ENCODE measurements at regions not wholly inside any gene's neighbourhood (a gene's known extent, or its start where the extent isn't known, plus 50 kb on each side); places are given as distances from the start of the nearest gene placed in this dataset.
"Not testable (repeated sequence)": the region's sequence is repeated elsewhere in the genome, so short reads cannot be mapped to it uniquely, and the experiment has no call there.

DNA sequence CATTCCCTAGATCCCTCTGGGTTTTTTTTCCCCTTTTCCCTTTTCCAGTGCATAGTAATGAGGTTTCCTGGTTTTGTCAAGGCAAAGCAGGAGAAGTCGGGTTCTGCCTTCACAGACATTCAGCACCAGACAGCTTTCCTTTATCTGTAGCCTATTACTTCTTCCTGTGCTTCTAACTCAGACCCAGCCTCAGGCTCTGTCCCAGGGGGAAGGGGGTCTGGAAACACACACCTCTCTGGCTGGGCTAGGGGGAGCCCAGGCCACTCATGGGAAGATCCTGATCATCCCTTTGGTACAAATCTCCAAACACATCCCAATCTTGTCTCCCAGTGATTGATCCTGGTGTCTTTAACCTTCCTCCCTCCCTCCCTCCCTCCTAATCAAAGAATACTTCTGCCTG is 656.4 kb downstream of the LMO4 start:
- no peaks in the 10 kb centered on the region for H3K9me3 Mint-ChIP-seq (ENCODE audit: low read depth)
- ChIA-PET CTCF (no interaction called here), POLR2A (no interaction called here)
- no peak overlapping the region for H3K27ac Mint-ChIP-seq
- H3K36me3 Mint-ChIP-seq (ENCODE audit: low read depth) = no peaks in the 10 kb centered on the region
- no peaks in the 10 kb centered on the region for H3K4me1 Mint-ChIP-seq
- ATAC-seq (no peak), DNase-seq (no peak)
- H3K27me3 Mint-ChIP-seq = no peaks in the 10 kb centered on the region
- intact Hi-C loops (cut with DNase I, micrococcal nuclease) = no loop called here
- H3K4me3 Mint-ChIP-seq = no peak overlapping the region

- H3K27me3 Mint-ChIP-seq = no peaks in the 10 kb centered on the region
- no peaks in the 10 kb centered on the region for H3K9me3 Mint-ChIP-seq (ENCODE audit: low read depth)
- no peaks in the 10 kb centered on the region for H3K4me1 Mint-ChIP-seq
- no peak overlapping the region for H3K4me3 Mint-ChIP-seq
- DNase-seq (no peak), ATAC-seq (no peak)
- intact Hi-C loops (cut with DNase I, micrococcal nuclease) = no loop called here
- ChIA-PET POLR2A (no interaction called here), CTCF (no interaction called here)
- H3K27ac Mint-ChIP-seq = no peak overlapping the region
- H3K36me3 Mint-ChIP-seq (ENCODE audit: low read depth) = no peaks in the 10 kb centered on the region
Measured at GRCh38 chr1:87986130-87986866, 657.6 kb downstream of the LMO4 start.

- intact Hi-C loops (cut with DNase I, micrococcal nuclease) = no loop called here
- ChIA-PET CTCF (interaction anchor here (0.8 to 1.1 kb wide), 4 partner anchors 22 to 696 kb away, joined by 3 to 4 read pairs (median 4); no protein-coding TSS in a partner anchor), POLR2A (no interaction called here)
- H3K4me3 Mint-ChIP-seq = no peak overlapping the region
- H3K9me3 Mint-ChIP-seq (ENCODE audit: low read depth) = no peaks in the 10 kb centered on the region
- H3K36me3 Mint-ChIP-seq (ENCODE audit: low read depth) = no peaks in the 10 kb centered on the region
- no peak overlapping the region for H3K27ac Mint-ChIP-seq
- DNase-seq (no peak), ATAC-seq (no peak)
- H3K27me3 Mint-ChIP-seq = no peaks in the 10 kb centered on the region
- no peaks in the 10 kb centered on the region for H3K4me1 Mint-ChIP-seq
Measured at GRCh38 chr1:87989346-87989745, 660.7 kb downstream of the LMO4 start.

- H3K36me3 Mint-ChIP-seq (ENCODE audit: low read depth); H3K27me3 Mint-ChIP-seq; H3K4me3 Mint-ChIP-seq; intact Hi-C loops (cut with DNase I, micrococcal nuclease); H3K4me1 Mint-ChIP-seq; POLR2A ChIA-PET; DNase-seq; ATAC-seq; H3K27ac Mint-ChIP-seq; H3K9me3 Mint-ChIP-seq (ENCODE audit: low read depth): not testable (repeated sequence)
- CTCF ChIA-PET = interaction anchor here (0.6 kb wide), 1 partner anchor 139 kb away, joined by 4 read pairs; no protein-coding TSS in a partner anchor
Measured at GRCh38 chr1:87992536-87992935, 663.9 kb downstream of the LMO4 start.

DNA sequence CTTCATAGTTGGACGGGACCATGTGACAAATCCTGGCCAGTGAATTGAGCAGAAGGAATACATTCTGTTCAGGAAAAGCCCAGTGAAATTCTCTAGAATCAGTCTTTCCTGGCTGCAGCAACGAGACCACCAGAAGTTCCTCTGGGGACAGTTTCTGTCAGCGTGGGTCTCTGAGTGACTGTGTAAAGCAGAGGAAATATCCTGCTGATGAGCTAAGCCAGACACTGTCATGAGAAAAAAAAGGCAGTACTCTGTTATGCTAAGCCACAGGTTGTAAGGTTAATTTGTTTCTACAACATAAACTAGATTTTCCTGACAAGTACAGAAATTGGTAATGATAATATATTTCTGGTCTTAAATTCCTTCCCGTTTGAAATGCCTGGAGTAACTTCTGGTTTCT is 664.4 kb downstream of the LMO4 start:
- no peaks in the 10 kb centered on the region for H3K9me3 Mint-ChIP-seq (ENCODE audit: low read depth)
- intact Hi-C loops (cut with DNase I, micrococcal nuclease) = no loop called here
- H3K27me3 Mint-ChIP-seq = no peaks in the 10 kb centered on the region
- no peak overlapping the region for H3K27ac Mint-ChIP-seq
- no peak for DNase-seq
- H3K36me3 Mint-ChIP-seq (ENCODE audit: low read depth) = no peaks in the 10 kb centered on the region
- H3K4me3 Mint-ChIP-seq = no peak overlapping the region
- ChIA-PET CTCF (interaction anchor here (0.6 kb wide), 1 partner anchor 139 kb away, joined by 4 read pairs; no protein-coding TSS in a partner anchor), POLR2A (no interaction called here)
- no peak for ATAC-seq
- H3K4me1 Mint-ChIP-seq = no peaks in the 10 kb centered on the region

GRCh38 chr1:87999852-88000251 is 671.2 kb downstream of the LMO4 start:
- Mint-ChIP-seq H3K36me3 (ENCODE audit: low read depth) (no peaks in the 10 kb centered on the region), H3K9me3 (ENCODE audit: low read depth) (no peaks in the 10 kb centered on the region), H3K4me1 (no peaks in the 10 kb centered on the region), H3K27ac (no peak overlapping the region), H3K27me3 (peaks cover 2% of the 10 kb centered on the region), H3K4me3 (no peak overlapping the region)
- ChIA-PET POLR2A (no interaction called here), CTCF (no interaction called here)
- ATAC-seq (no peak), DNase-seq (no peak)
- intact Hi-C loops (cut with DNase I, micrococcal nuclease) = no loop called here

DNA sequence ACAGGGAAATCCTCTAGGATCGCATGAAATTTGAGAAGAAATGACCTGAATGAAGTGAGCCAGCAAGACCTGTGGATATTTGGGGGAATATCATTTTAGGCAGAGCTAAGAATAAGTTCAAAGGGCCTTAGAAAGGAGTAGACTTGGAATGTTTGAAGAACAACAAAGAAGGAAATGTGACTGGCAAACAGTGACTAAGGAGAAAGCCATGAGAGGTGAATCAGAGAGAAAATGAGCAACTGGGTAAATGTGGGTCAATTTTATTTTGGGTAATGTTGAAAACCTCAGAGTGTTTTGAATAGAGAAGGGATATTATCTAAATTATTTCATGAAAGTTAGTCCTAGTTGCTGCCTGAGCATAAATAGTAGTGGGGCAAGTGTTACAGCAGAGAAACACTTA is 672.8 kb downstream of the LMO4 start:
- Mint-ChIP-seq H3K27me3 (peaks cover 2% of the 10 kb centered on the region), H3K36me3 (ENCODE audit: low read depth) (no peaks in the 10 kb centered on the region), H3K4me3 (no peak overlapping the region), H3K4me1 (no peaks in the 10 kb centered on the region), H3K9me3 (ENCODE audit: low read depth) (no peaks in the 10 kb centered on the region), H3K27ac (no peak overlapping the region)
- ATAC-seq (no peak), DNase-seq (no peak)
- CTCF ChIA-PET = no interaction called here
- intact Hi-C loops (cut with DNase I, micrococcal nuclease) = no loop called here
- POLR2A ChIA-PET = no interaction called here

GRCh38 chr1:88003255-88003654 is 674.6 kb downstream of the LMO4 start:
- no peak overlapping the region for H3K4me3 Mint-ChIP-seq
- POLR2A ChIA-PET = no interaction called here
- no peak for ATAC-seq
- intact Hi-C loops (cut with DNase I, micrococcal nuclease) = no loop called here
- no peaks in the 10 kb centered on the region for H3K36me3 Mint-ChIP-seq (ENCODE audit: low read depth)
- no peaks in the 10 kb centered on the region for H3K4me1 Mint-ChIP-seq
- H3K27ac Mint-ChIP-seq = no peak overlapping the region
- CTCF ChIA-PET = no interaction called here
- DNase-seq = no peak
- H3K9me3 Mint-ChIP-seq (ENCODE audit: low read depth) = no peaks in the 10 kb centered on the region
- H3K27me3 Mint-ChIP-seq = peaks cover 2% of the 10 kb centered on the region

- Mint-ChIP-seq H3K9me3 (ENCODE audit: low read depth) (no peaks in the 10 kb centered on the region), H3K27ac (no peak overlapping the region), H3K36me3 (ENCODE audit: low read depth) (no peaks in the 10 kb centered on the region), H3K27me3 (peaks cover 4% of the 10 kb centered on the region), H3K4me1 (no peaks in the 10 kb centered on the region), H3K4me3 (no peak overlapping the region)
- ATAC-seq = no peak
- DNase-seq = no peak
- CTCF ChIA-PET = no interaction called here
- intact Hi-C loops (cut with DNase I, micrococcal nuclease) = no loop called here
- POLR2A ChIA-PET = no interaction called here
Measured at GRCh38 chr1:88009916-88010315, 674.2 kb upstream of the PKN2 start.

GRCh38 chr1:88013485-88013884 is 670.6 kb upstream of the PKN2 start:
- H3K27me3 Mint-ChIP-seq = peaks cover 4% of the 10 kb centered on the region
- no peak overlapping the region for H3K4me3 Mint-ChIP-seq
- H3K36me3 Mint-ChIP-seq (ENCODE audit: low read depth) = no peaks in the 10 kb centered on the region
- no peaks in the 10 kb centered on the region for H3K9me3 Mint-ChIP-seq (ENCODE audit: low read depth)
- intact Hi-C loops (cut with DNase I, micrococcal nuclease) = no loop called here
- DNase-seq = no peak
- ChIA-PET POLR2A (no interaction called here), CTCF (no interaction called here)
- no peaks in the 10 kb centered on the region for H3K4me1 Mint-ChIP-seq
- no peak for ATAC-seq
- no peak overlapping the region for H3K27ac Mint-ChIP-seq

GRCh38 chr1:88014131-88014530 is 669.9 kb upstream of the PKN2 start:
- intact Hi-C loops (cut with DNase I, micrococcal nuclease) = no loop called here
- POLR2A ChIA-PET = no interaction called here
- CTCF ChIA-PET = interaction anchor here (0.7 kb wide), 1 partner anchor 17 kb away, joined by 3 read pairs; no protein-coding TSS in a partner anchor

DNA sequence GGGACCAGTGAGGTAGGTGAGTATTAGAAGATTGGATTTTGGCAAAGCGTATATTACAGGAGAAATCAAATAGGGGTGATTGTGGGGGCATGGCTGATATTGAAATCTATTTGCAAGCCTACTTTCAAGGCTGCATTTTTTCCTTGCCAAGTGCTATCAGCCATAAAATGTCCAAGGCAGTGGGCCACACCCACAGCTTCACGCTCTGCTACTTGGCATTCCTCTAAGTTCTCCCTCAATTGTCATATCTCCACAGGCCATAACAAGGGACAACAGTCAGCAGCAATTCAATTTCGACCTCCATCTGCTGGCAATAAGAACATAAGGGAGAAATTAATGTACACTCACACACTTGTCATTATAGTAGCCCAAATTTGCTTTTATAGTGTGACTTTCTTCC is 667.1 kb upstream of the PKN2 start:
- ChIA-PET CTCF (no interaction called here), POLR2A (no interaction called here)
- Mint-ChIP-seq H3K36me3 (ENCODE audit: low read depth) (no peaks in the 10 kb centered on the region), H3K4me3 (no peak overlapping the region), H3K27ac (no peak overlapping the region), H3K27me3 (no peaks in the 10 kb centered on the region), H3K4me1 (no peaks in the 10 kb centered on the region), H3K9me3 (ENCODE audit: low read depth) (no peaks in the 10 kb centered on the region)
- intact Hi-C loops (cut with DNase I, micrococcal nuclease) = no loop called here
- no peak for ATAC-seq
- DNase-seq = no peak

More at GRCh38 chr1:88014131-88014530, 669.9 kb upstream of the PKN2 start:
- Mint-ChIP-seq H3K9me3 (ENCODE audit: low read depth) (no peaks in the 10 kb centered on the region), H3K27me3 (peaks cover 4% of the 10 kb centered on the region), H3K36me3 (ENCODE audit: low read depth) (no peaks in the 10 kb centered on the region), H3K4me1 (no peaks in the 10 kb centered on the region), H3K27ac (no peak overlapping the region), H3K4me3 (no peak overlapping the region)
- ATAC-seq (no peak), DNase-seq (no peak)

All from activated CD4-positive, alpha-beta T cell treated with anti-CD3 and anti-CD28 coated beads for 36 hours (primary cell).